Astrocyte (in vitro differentiated cells and primary cell): ENCODE measurements at regions not wholly inside any gene's neighbourhood (a gene's known extent, or its start where the extent isn't known, plus 50 kb on each side); places are given as distances from the start of the nearest gene placed in this dataset.

ENCODE experiments used
- DNase-seq: peaks from one replicate; pipeline ENCODE4 v3.0.0-alpha.2; 2010; ENCODE audit warnings: low read depth
- FAIRE-seq: peaks from 2 replicates; lab custom pipeline; 2011; peaks lifted over from hg19 to GRCh38; lab: Jason Lieb, UNC
- H2AFZ ChIP-seq: 2 replicates; pipeline ENCODE4 v1.6.0; 2012; ENCODE audit warnings: low read depth, low read length, inconsistent platforms
- H3K27ac ChIP-seq: 2 replicates; pipeline ENCODE4 v1.5.1; 2011; ENCODE audit warnings: low read depth, low read length, inconsistent platforms
- H3K27me3 ChIP-seq: 2 replicates; pipeline ENCODE4 v1.6.0; 2011; ENCODE audit warnings: low read length, inconsistent platforms; ENCODE audit not compliant: insufficient read depth
- H3K36me3 ChIP-seq: 2 replicates; pipeline ENCODE4 v1.5.1; 2011; ENCODE audit warnings: low read length, inconsistent platforms; ENCODE audit not compliant: insufficient read depth
- H3K4me1 ChIP-seq: 2 replicates; pipeline ENCODE4 v1.5.1; 2011; ENCODE audit warnings: low read length, inconsistent platforms; ENCODE audit not compliant: insufficient read depth
- H3K4me2 ChIP-seq: 2 replicates; pipeline ENCODE4 v1.6.0; 2012; ENCODE audit warnings: low read length, inconsistent platforms
- H3K4me3 ChIP-seq: 2 replicates; pipeline ENCODE4 v1.5.1; 2011; ENCODE audit warnings: low read depth, mild to moderate bottlenecking, low read length, inconsistent platforms; ENCODE audit not compliant: insufficient read depth
- H3K79me2 ChIP-seq: 2 replicates; pipeline ENCODE4 v1.6.0; 2012; ENCODE audit warnings: mild to moderate bottlenecking, low read length, inconsistent platforms; ENCODE audit not compliant: insufficient read depth
- H3K9ac ChIP-seq: 2 replicates; pipeline ENCODE4 v1.6.0; 2012; ENCODE audit warnings: mild to moderate bottlenecking, low read length, inconsistent platforms
- H3K9me3 ChIP-seq: 2 replicates; pipeline ENCODE4 v1.5.1; 2012; ENCODE audit warnings: low read depth, mild to moderate bottlenecking, low read length, inconsistent platforms; ENCODE audit not compliant: insufficient read depth
- H4K20me1 ChIP-seq: 2 replicates; pipeline ENCODE4 v1.6.0; 2012; ENCODE audit warnings: low read length, inconsistent platforms; ENCODE audit not compliant: insufficient read depth
- H3K27ac Mint-ChIP-seq: one replicate; pipeline ENCODE4 v1.8.0; 2021; ENCODE audit warnings: mild to moderate bottlenecking, mixed read lengths; ENCODE audit not compliant: unreplicated experiment
- H3K27me3 Mint-ChIP-seq: one replicate; pipeline ENCODE4 v1.8.0; 2021; ENCODE audit warnings: low read depth, mixed read lengths; ENCODE audit not compliant: unreplicated experiment
- H3K36me3 Mint-ChIP-seq: one replicate; pipeline ENCODE4 v1.8.0; 2021; ENCODE audit warnings: low read depth, mixed read lengths; ENCODE audit not compliant: unreplicated experiment
- H3K4me1 Mint-ChIP-seq: one replicate; pipeline ENCODE4 v1.8.0; 2021; ENCODE audit warnings: low read depth, mixed read lengths; ENCODE audit not compliant: unreplicated experiment
- H3K4me3 Mint-ChIP-seq: one replicate; pipeline ENCODE4 v1.8.0; 2021; ENCODE audit warnings: mild to moderate bottlenecking, moderate library complexity, mixed read lengths; ENCODE audit not compliant: unreplicated experiment
- H3K9me3 Mint-ChIP-seq: one replicate; pipeline ENCODE4 v1.8.0; 2021; ENCODE audit warnings: mild to moderate bottlenecking, mixed read lengths; ENCODE audit not compliant: unreplicated experiment
- EZH2 ChIP-seq: IDR thresholded peaks from 2 replicates; pipeline ENCODE4 v1.6.1; 2012; ENCODE audit warnings: mild to moderate bottlenecking, low read length, inconsistent platforms; ENCODE audit not compliant: insufficient read depth
- TF ChIP-seq, protein P1 (sequence below): IDR thresholded peaks from 2 replicates; pipeline ENCODE4 v1.5.1; 2011; ENCODE audit warnings: low read depth, mild to moderate bottlenecking, inconsistent platforms, low read length, moderate library complexity; ENCODE audit not compliant: insufficient read depth

DNA sequence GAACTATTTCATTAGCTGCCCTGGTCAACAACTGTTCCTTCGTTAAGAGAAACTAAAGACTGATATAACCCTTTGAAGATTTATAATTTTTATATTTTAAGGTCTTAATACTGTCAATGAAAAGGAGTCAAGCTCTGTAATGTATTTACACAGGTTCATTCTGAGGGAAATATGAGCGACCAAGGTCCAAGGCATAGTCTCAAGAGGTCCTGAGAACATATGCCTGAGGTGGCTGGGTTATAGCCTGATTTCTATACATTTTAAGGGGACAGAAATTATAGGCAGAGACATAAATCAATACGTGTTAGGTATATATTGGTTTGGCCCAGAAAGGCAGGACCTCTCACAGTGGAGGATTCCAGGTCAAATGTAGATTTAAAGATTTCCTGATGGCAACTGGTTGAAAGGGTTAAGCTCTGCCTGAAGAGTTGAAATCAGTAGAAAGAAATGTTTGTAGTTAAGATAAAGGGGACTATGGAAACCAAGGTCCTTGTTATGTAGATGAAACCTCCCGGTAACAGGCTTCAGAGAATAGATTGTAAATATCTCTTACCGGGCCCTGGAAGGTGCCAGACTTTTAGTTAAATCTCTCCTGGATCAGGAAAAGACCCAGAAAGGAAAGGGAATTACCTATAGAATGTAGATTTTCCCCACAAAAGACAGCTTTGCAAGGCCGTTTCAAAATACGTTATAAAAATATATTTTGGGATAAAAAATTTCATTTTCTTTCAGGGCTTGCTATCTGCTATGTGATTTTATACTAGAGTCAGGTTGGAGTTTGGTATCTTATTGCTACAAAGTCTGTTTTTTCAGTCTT, 107.3 kb upstream of the PRLR start:
- no peaks in the 10 kb centered on the region for H3K79me2 ChIP-seq
- H3K9me3 Mint-ChIP-seq, result no peaks in the 10 kb centered on the region
- H2AFZ ChIP-seq, result no peak overlapping the region
- H3K4me1 Mint-ChIP-seq, result peaks cover 4% of the 10 kb centered on the region
- no peaks in the 10 kb centered on the region for H3K27me3 ChIP-seq
- no peaks in the 10 kb centered on the region for H3K36me3 Mint-ChIP-seq
- no peak overlapping the region for H3K4me2 ChIP-seq
- no peaks in the 10 kb centered on the region for H3K4me1 ChIP-seq
- no peak overlapping the region for H3K27ac ChIP-seq
- no peak overlapping the region for H3K9ac ChIP-seq
- H3K4me3 ChIP-seq, result no peak overlapping the region
- no peak overlapping the region for H3K4me3 Mint-ChIP-seq
- H3K9me3 ChIP-seq, result no peaks in the 10 kb centered on the region
- FAIRE-seq, result no peak
- DNase-seq, result no peak
- no peaks in the 10 kb centered on the region for H3K36me3 ChIP-seq
- no peaks in the 10 kb centered on the region for H4K20me1 ChIP-seq
- no peak overlapping the region for H3K27ac Mint-ChIP-seq
- no peaks in the 10 kb centered on the region for H3K27me3 Mint-ChIP-seq
- TF ChIP-seq, protein P1, sequence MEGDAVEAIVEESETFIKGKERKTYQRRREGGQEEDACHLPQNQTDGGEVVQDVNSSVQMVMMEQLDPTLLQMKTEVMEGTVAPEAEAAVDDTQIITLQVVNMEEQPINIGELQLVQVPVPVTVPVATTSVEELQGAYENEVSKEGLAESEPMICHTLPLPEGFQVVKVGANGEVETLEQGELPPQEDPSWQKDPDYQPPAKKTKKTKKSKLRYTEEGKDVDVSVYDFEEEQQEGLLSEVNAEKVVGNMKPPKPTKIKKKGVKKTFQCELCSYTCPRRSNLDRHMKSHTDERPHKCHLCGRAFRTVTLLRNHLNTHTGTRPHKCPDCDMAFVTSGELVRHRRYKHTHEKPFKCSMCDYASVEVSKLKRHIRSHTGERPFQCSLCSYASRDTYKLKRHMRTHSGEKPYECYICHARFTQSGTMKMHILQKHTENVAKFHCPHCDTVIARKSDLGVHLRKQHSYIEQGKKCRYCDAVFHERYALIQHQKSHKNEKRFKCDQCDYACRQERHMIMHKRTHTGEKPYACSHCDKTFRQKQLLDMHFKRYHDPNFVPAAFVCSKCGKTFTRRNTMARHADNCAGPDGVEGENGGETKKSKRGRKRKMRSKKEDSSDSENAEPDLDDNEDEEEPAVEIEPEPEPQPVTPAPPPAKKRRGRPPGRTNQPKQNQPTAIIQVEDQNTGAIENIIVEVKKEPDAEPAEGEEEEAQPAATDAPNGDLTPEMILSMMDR, result no peak
- no peak for TF ChIP-seq EZH2

DNA sequence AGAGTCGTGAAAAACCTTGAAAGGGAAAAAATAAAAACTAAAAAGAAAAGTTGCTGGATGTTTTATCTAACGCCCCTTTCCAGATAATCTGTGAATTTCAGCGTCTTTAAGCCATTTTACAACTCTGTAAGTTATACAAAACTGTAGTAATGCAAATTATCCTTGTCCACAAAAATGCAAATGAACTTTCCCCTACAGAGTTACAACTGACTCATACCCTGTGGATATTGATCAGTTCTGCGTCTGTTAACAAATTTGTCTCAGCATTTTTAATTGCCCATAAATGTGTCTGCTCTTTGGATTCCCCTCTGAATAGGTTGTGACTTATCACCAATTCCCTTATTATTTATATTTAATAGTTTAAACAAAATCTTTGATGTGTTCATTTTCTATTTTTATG, 105.9 kb upstream of the PRLR start:
- no peak overlapping the region for H3K4me3 ChIP-seq
- no peaks in the 10 kb centered on the region for H3K4me1 ChIP-seq
- no peaks in the 10 kb centered on the region for H3K36me3 Mint-ChIP-seq
- no peak for DNase-seq
- H3K36me3 ChIP-seq, result no peaks in the 10 kb centered on the region
- TF ChIP-seq, protein P1, result no peak
- TF ChIP-seq EZH2, result no peak
- H3K9me3 ChIP-seq, result no peaks in the 10 kb centered on the region
- H4K20me1 ChIP-seq, result no peaks in the 10 kb centered on the region
- H3K4me1 Mint-ChIP-seq, result peaks cover 4% of the 10 kb centered on the region
- H3K27ac Mint-ChIP-seq, result no peak overlapping the region
- H3K79me2 ChIP-seq, result no peaks in the 10 kb centered on the region
- no peak overlapping the region for H3K27ac ChIP-seq
- no peak for FAIRE-seq
- H3K4me3 Mint-ChIP-seq, result no peak overlapping the region
- H3K9ac ChIP-seq, result no peak overlapping the region
- no peaks in the 10 kb centered on the region for H3K27me3 ChIP-seq
- no peak overlapping the region for H3K4me2 ChIP-seq
- H2AFZ ChIP-seq, result no peak overlapping the region
- H3K27me3 Mint-ChIP-seq, result no peaks in the 10 kb centered on the region
- no peaks in the 10 kb centered on the region for H3K9me3 Mint-ChIP-seq

DNA sequence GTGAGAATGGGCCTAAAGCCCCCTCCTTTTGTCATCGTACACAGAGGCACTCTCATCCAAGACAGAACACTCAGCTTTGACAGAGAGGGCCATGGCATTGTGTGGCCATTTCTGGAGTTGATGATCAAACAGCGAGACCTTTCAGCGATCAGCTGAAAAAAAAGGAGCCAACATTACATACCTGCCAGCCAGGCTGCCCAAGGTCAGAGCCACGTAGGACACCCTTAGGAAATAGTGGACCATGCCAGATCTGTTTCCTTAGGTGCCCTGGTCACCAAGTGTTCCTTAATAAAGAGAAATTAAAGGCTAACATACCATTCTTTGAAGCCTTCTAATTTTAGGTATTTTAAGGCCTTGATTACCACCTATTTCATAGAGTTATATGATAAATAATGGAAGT, 105.5 kb upstream of the PRLR start:
- no peak overlapping the region for H3K4me2 ChIP-seq
- FAIRE-seq (no peak), DNase-seq (no peak)
- H4K20me1 ChIP-seq, result no peaks in the 10 kb centered on the region
- no peaks in the 10 kb centered on the region for H3K79me2 ChIP-seq
- Mint-ChIP-seq H3K4me3 (no peak overlapping the region), H3K36me3 (no peaks in the 10 kb centered on the region), H3K4me1 (peaks cover 4% of the 10 kb centered on the region), H3K27ac (no peak overlapping the region), H3K9me3 (no peaks in the 10 kb centered on the region), H3K27me3 (no peaks in the 10 kb centered on the region)
- H2AFZ ChIP-seq, result no peak overlapping the region
- H3K9me3 ChIP-seq, result no peaks in the 10 kb centered on the region
- no peaks in the 10 kb centered on the region for H3K36me3 ChIP-seq
- no peaks in the 10 kb centered on the region for H3K4me1 ChIP-seq
- no peaks in the 10 kb centered on the region for H3K27me3 ChIP-seq
- TF ChIP-seq, protein P1, result no peak
- TF ChIP-seq EZH2, result no peak
- no peak overlapping the region for H3K27ac ChIP-seq
- no peak overlapping the region for H3K4me3 ChIP-seq
- H3K9ac ChIP-seq, result no peak overlapping the region
